Neural progenitor cell (in vitro differentiated cells): ENCODE measurements at regions not wholly inside any gene's neighbourhood (a gene's known extent, or its start where the extent isn't known, plus 50 kb on each side); places are given as distances from the start of the nearest gene placed in this dataset.

Experiments used
- EZH2phosphoT487 ChIP-seq: fragments of 200-600 bp; sonication (generic); IDR thresholded peaks from 2 replicates; pipeline ENCODE4 v1.6.1; 2017; ENCODE audit warnings: antibody characterized with exemption
- TF ChIP-seq, protein P1 (sequence below): fragments of 200-600 bp; sonication (generic); IDR thresholded peaks from 2 replicates; pipeline ENCODE4 v1.5.1; 2017; ENCODE audit warnings: antibody characterized with exemption, mild to moderate bottlenecking

DNA sequence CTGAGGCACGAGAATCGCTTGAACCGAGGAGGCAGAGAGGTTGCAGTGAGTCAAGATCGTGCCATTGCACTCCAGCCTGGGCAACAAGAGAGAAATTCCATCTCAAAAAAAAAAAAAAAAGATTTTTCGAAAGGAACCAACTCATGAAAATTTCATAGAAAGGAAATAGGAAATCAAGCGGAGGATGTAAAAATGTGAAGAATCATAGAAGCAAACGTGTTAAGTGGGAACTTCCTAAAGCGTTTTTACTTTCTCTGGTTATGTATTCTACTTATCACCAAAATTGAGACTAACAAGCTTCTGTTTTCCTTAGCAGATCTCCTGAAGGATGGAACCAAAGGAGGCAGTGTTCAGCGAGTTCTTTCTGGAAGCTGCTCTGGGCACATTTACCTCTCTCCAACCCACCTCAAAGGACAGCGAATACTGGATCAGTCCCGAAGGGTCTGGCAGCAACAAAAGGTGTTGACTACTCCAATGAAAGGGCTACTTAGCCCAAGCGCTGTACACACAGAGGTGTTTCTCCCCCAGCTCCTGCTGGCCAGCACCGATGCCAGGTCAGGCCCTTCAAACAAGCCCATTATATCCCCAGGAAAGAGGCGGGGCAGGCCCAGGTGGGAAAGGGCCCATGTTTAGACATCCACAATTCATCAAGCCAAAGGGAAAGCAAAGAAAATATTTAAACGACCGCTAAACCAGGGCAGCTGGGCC, 327.5 kb upstream of the JARID2 start:
- TF ChIP-seq, protein P1, sequence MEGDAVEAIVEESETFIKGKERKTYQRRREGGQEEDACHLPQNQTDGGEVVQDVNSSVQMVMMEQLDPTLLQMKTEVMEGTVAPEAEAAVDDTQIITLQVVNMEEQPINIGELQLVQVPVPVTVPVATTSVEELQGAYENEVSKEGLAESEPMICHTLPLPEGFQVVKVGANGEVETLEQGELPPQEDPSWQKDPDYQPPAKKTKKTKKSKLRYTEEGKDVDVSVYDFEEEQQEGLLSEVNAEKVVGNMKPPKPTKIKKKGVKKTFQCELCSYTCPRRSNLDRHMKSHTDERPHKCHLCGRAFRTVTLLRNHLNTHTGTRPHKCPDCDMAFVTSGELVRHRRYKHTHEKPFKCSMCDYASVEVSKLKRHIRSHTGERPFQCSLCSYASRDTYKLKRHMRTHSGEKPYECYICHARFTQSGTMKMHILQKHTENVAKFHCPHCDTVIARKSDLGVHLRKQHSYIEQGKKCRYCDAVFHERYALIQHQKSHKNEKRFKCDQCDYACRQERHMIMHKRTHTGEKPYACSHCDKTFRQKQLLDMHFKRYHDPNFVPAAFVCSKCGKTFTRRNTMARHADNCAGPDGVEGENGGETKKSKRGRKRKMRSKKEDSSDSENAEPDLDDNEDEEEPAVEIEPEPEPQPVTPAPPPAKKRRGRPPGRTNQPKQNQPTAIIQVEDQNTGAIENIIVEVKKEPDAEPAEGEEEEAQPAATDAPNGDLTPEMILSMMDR = no peak
- TF ChIP-seq EZH2phosphoT487 = no peak
